H9 (cell line): ENCODE measurements at regions not wholly inside any gene's neighbourhood (a gene's known extent, or its start where the extent isn't known, plus 50 kb on each side); places are given as distances from the start of the nearest gene placed in this dataset.

ENCODE experiments used
- DNase-seq: peaks from one replicate; pipeline ENCODE4 v3.0.0-alpha.2; 2017
- H2AFZ ChIP-seq: one replicate; pipeline ENCODE4 v1.6.1; 2013; ENCODE audit warnings: mild to moderate bottlenecking, low read length, control low read depth, moderate library complexity
- H2AK5ac ChIP-seq: 2 replicates; pipeline ENCODE4 v1.6.1; 2013; ENCODE audit warnings: low read length, control low read depth, mixed read lengths; ENCODE audit not compliant: insufficient read length
- H2BK120ac ChIP-seq: one replicate; pipeline ENCODE4 v1.6.1; 2013; ENCODE audit warnings: low read depth, mild to moderate bottlenecking, low read length, control low read depth, inconsistent platforms; ENCODE audit not compliant: poor library complexity, severe bottlenecking
- H2BK12ac ChIP-seq: 2 replicates; pipeline ENCODE4 v1.6.1; 2013; ENCODE audit warnings: low read length, control low read depth, mixed read lengths, low read depth; ENCODE audit not compliant: insufficient read length
- H2BK15ac ChIP-seq: 2 replicates; pipeline ENCODE4 v1.6.1; 2013; ENCODE audit warnings: low read depth, low read length, control low read depth
- H2BK20ac ChIP-seq: one replicate; pipeline ENCODE4 v1.6.1; 2013; ENCODE audit warnings: low read depth, mild to moderate bottlenecking, low read length, control low read depth, inconsistent platforms; ENCODE audit not compliant: poor library complexity, severe bottlenecking
- H2BK5ac ChIP-seq: 2 replicates; pipeline ENCODE4 v1.6.1; 2013; ENCODE audit warnings: low read length, control low read depth, mixed read lengths; ENCODE audit not compliant: insufficient read length
- H3K14ac ChIP-seq: 2 replicates; pipeline ENCODE4 v1.6.1; 2013; ENCODE audit warnings: low read length, control low read depth; ENCODE audit not compliant: insufficient read depth
- H3K18ac ChIP-seq: 2 replicates; pipeline ENCODE4 v1.6.1; 2013; ENCODE audit warnings: low read depth, mild to moderate bottlenecking, mixed read lengths, low read length, control low read depth; ENCODE audit not compliant: insufficient read length
- H3K23ac ChIP-seq: 2 replicates; pipeline ENCODE4 v1.6.1; 2013; ENCODE audit warnings: low read length, control low read depth, mixed read lengths, low read depth; ENCODE audit not compliant: insufficient read length
- H3K23me2 ChIP-seq: 2 replicates; pipeline ENCODE4 v1.6.1; 2013; ENCODE audit warnings: low read depth, mild to moderate bottlenecking, mixed read lengths, low read length, control low read depth; ENCODE audit not compliant: insufficient read length, poor library complexity, severe bottlenecking
- H3K27ac ChIP-seq: 2 replicates; pipeline ENCODE4 v1.5.1; 2013; ENCODE audit warnings: low read length, control low read depth, mixed read lengths, low read depth; ENCODE audit not compliant: insufficient read length
- H3K27me3 ChIP-seq: 2 replicates; pipeline ENCODE4 v1.6.1; 2013; ENCODE audit warnings: low read length, control low read depth, inconsistent platforms; ENCODE audit not compliant: insufficient read depth
- H3K4ac ChIP-seq: 2 replicates; pipeline ENCODE4 v1.6.1; 2013; ENCODE audit warnings: low read depth, mild to moderate bottlenecking, control low read depth, inconsistent platforms, low read length, moderate library complexity
- H3K4me1 ChIP-seq: 2 replicates; pipeline ENCODE4 v1.6.1; 2013; ENCODE audit warnings: low read length, control low read depth, inconsistent platforms; ENCODE audit not compliant: insufficient read depth
- H3K4me2 ChIP-seq: 2 replicates; pipeline ENCODE4 v1.6.1; 2013; ENCODE audit warnings: low read length, control low read depth, mixed read lengths; ENCODE audit not compliant: insufficient read length, insufficient read depth
- H3K56ac ChIP-seq: 2 replicates; pipeline ENCODE4 v1.6.1; 2013; ENCODE audit warnings: low read depth, mild to moderate bottlenecking, mixed read lengths, low read length, control low read depth; ENCODE audit not compliant: insufficient read length
- H3K79me1 ChIP-seq: 2 replicates; pipeline ENCODE4 v1.6.1; 2013; ENCODE audit warnings: low read depth, mild to moderate bottlenecking, moderate library complexity, low read length, control low read depth, inconsistent platforms; ENCODE audit not compliant: insufficient read depth, poor library complexity, severe bottlenecking
- H3K79me2 ChIP-seq: 2 replicates; pipeline ENCODE4 v1.6.1; 2013; ENCODE audit warnings: low read length, control low read depth, inconsistent platforms; ENCODE audit not compliant: insufficient read depth
- H3K9ac ChIP-seq: 2 replicates; pipeline ENCODE4 v1.6.1; 2013; ENCODE audit warnings: low read length, control low read depth, mixed read lengths; ENCODE audit not compliant: insufficient read length; ENCODE audit errors: extremely low read depth
- H3K9me3 ChIP-seq: one replicate; pipeline ENCODE4 v1.6.1; 2013; ENCODE audit warnings: low read depth, low read length, inconsistent platforms; ENCODE audit not compliant: control insufficient read depth
- H3T11ph ChIP-seq: one replicate; pipeline ENCODE4 v1.6.1; 2013; ENCODE audit warnings: mild to moderate bottlenecking, low read length, control low read depth, inconsistent platforms
- H4K20me1 ChIP-seq: one replicate; pipeline ENCODE4 v1.6.1; 2013; ENCODE audit not compliant: control insufficient read depth, insufficient read length, insufficient read depth
- H4K5ac ChIP-seq: 2 replicates; pipeline ENCODE4 v1.6.1; 2013; ENCODE audit warnings: low read depth, mild to moderate bottlenecking, mixed read lengths, low read length, control low read depth; ENCODE audit not compliant: insufficient read length
- H4K8ac ChIP-seq: replicated peaks from 2 replicates; pipeline ENCODE4 v1.6.1; 2013; ENCODE audit warnings: low read length, control low read depth, mixed read lengths, low read depth; ENCODE audit not compliant: insufficient read length
- H4K91ac ChIP-seq: 2 replicates; pipeline ENCODE4 v1.6.1; 2013; ENCODE audit warnings: low read depth, mild to moderate bottlenecking, moderate library complexity, mixed read lengths, low read length, control low read depth; ENCODE audit not compliant: insufficient read length
- H3K27ac Mint-ChIP-seq, 3 experiments: 2 replicates in 2 of 3; 3 replicates in 1 of 3; pipeline ENCODE4 v1.8.0; 2020 to 2021; ENCODE audit warnings: mixed read lengths in 3 of 3, mild to moderate bottlenecking in 1 of 3, moderate library complexity in 1 of 3
- H3K27me3 Mint-ChIP-seq: 2 replicates; pipeline ENCODE4 v1.8.0; 2021; ENCODE audit warnings: low read depth, mild to moderate bottlenecking, moderate library complexity, mixed read lengths
- H3K36me3 Mint-ChIP-seq, 3 experiments: 2 replicates in 2 of 3; 3 replicates in 1 of 3; pipeline ENCODE4 v1.8.0; 2020 to 2021; ENCODE audit warnings: low read depth in 3 of 3, mixed read lengths in 3 of 3; ENCODE audit not compliant: insufficient read depth in 1 of 3
- H3K4me1 Mint-ChIP-seq, 2 experiments: 2 replicates each; pipeline ENCODE4 v1.8.0; 2020; ENCODE audit warnings: mixed read lengths in 2 of 2
- H3K4me3 Mint-ChIP-seq, 2 experiments: 2 replicates in 1 of 2; 3 replicates in 1 of 2; pipeline ENCODE4 v1.8.0; 2020 to 2021; ENCODE audit warnings: mild to moderate bottlenecking in 2 of 2, mixed read lengths in 2 of 2, moderate library complexity in 1 of 2
- H3K9me3 Mint-ChIP-seq, 2 experiments: 2 replicates in 1 of 2; 3 replicates in 1 of 2; pipeline ENCODE4 v1.8.0; 2020; ENCODE audit warnings: mild to moderate bottlenecking in 2 of 2, mixed read lengths in 2 of 2, moderate library complexity in 1 of 2
- WGBS: extraction: QIAGEN DNeasy Blood & Tissue Kit; methylation state at CpG from one replicate; pipeline ENCODE4 v1.1.7; 2013; ENCODE audit warnings: missing lambda C conversion rate, low lambda C conversion rate, mixed read lengths; ENCODE audit not compliant: insufficient read length; ENCODE audit errors: extremely low coverage; 5-methylcytosine and 5-hydroxymethylcytosine counted together
- TF ChIP-seq, protein P1 (sequence below): fragments of 200-600 bp; sonication (generic); conservative IDR thresholded peaks from 3 replicates; pipeline ENCODE4 v1.8.0; 2021; ENCODE audit warnings: antibody characterized with exemption, mild to moderate bottlenecking

- H2BK12ac ChIP-seq, result no peak overlapping the region
- H4K91ac ChIP-seq, result no peak overlapping the region
- DNase-seq, result no peak
- no CpG with 5 or more reads among the region's 3 CpGs for WGBS
- TF ChIP-seq, protein P1, sequence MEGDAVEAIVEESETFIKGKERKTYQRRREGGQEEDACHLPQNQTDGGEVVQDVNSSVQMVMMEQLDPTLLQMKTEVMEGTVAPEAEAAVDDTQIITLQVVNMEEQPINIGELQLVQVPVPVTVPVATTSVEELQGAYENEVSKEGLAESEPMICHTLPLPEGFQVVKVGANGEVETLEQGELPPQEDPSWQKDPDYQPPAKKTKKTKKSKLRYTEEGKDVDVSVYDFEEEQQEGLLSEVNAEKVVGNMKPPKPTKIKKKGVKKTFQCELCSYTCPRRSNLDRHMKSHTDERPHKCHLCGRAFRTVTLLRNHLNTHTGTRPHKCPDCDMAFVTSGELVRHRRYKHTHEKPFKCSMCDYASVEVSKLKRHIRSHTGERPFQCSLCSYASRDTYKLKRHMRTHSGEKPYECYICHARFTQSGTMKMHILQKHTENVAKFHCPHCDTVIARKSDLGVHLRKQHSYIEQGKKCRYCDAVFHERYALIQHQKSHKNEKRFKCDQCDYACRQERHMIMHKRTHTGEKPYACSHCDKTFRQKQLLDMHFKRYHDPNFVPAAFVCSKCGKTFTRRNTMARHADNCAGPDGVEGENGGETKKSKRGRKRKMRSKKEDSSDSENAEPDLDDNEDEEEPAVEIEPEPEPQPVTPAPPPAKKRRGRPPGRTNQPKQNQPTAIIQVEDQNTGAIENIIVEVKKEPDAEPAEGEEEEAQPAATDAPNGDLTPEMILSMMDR, result no peak
- H4K5ac ChIP-seq, result no peak overlapping the region
- no peak overlapping the region for H2BK20ac ChIP-seq
- no peak overlapping the region for H2AFZ ChIP-seq
- H3K4me1 Mint-ChIP-seq, result peaks cover 9% of the 10 kb centered on the region in 2 experiments
- no peaks in the 10 kb centered on the region for H3K36me3 Mint-ChIP-seq
- no peak overlapping the region for H3K4me3 Mint-ChIP-seq
- H4K20me1 ChIP-seq, result no peaks in the 10 kb centered on the region
- no peak overlapping the region for H3K9ac ChIP-seq
- no peaks in the 10 kb centered on the region for H3K79me2 ChIP-seq
- no peak overlapping the region for H3K27ac Mint-ChIP-seq
- H3K27ac ChIP-seq, result no peak overlapping the region
- no peak overlapping the region for H2BK120ac ChIP-seq
- no peak overlapping the region for H3T11ph ChIP-seq
- H3K14ac ChIP-seq, result no peak overlapping the region
- no peaks in the 10 kb centered on the region for H3K9me3 Mint-ChIP-seq
- no peak overlapping the region for H2BK5ac ChIP-seq
- H3K9me3 ChIP-seq, result no peaks in the 10 kb centered on the region
- no peak overlapping the region for H3K4me2 ChIP-seq
- H3K27me3 Mint-ChIP-seq, result no peaks in the 10 kb centered on the region
- H3K27me3 ChIP-seq, result no peaks in the 10 kb centered on the region
- H4K8ac ChIP-seq, result no peak overlapping the region
- H2BK15ac ChIP-seq, result no peak overlapping the region
- no peaks in the 10 kb centered on the region for H3K4me1 ChIP-seq
- H2AK5ac ChIP-seq, result no peak overlapping the region
- no peak overlapping the region for H3K56ac ChIP-seq
- no peak overlapping the region for H3K4ac ChIP-seq
- H3K23ac ChIP-seq, result no peak overlapping the region
- H3K18ac ChIP-seq, result no peak overlapping the region
- no peaks in the 10 kb centered on the region for H3K79me1 ChIP-seq
- no peaks in the 10 kb centered on the region for H3K23me2 ChIP-seq
Observed at GRCh38 chr2:12369566-12369965, 347.2 kb upstream of the TRIB2 start.
